SK-N-SH (cell line): ENCODE measurements at regions not wholly inside any gene's neighbourhood (a gene's known extent, or its start where the extent isn't known, plus 50 kb on each side); places are given as distances from the start of the nearest gene placed in this dataset.

Source experiments
- CTCF ChIA-PET: fragments of 300-600, 350-600 bp; formaldehyde crosslinking; extraction: SDS; loops from one replicate; lab custom pipeline; 2021; lab: Yijun Ruan, JAX
- POLR2A ChIA-PET: fragments of 350-600 bp; sonication (Branson Sonifier 250); formaldehyde crosslinking; extraction: SDS; loops from one replicate; lab custom pipeline; 2020; ENCODE audit warnings: antibody characterized with exemption, inconsistent platforms; lab: Yijun Ruan, JAX
- DNase-seq: peaks from one replicate; pipeline ENCODE4 v3.0.0; 2012
- H2AFZ ChIP-seq: fragments of 200-600 bp; sonication (generic); 2 replicates; pipeline ENCODE4 v1.8.1; 2016; ENCODE audit warnings: antibody characterized with exemption, mild to moderate bottlenecking, low read depth
- H3F3A ChIP-seq: fragments of 200-600 bp; sonication (generic); replicated peaks from 2 replicates; pipeline ENCODE3; 2016; ENCODE audit warnings: antibody characterized with exemption, mild to moderate bottlenecking; ENCODE audit not compliant: insufficient read depth
- H3K27ac ChIP-seq, 2 experiments: fragments of 200-500 bp in 1 of 2; fragments of 200-600 bp in 1 of 2; sonication (Bioruptor generic) in 1 of 2; sonication (generic), shearing (Covaris generic) in 1 of 2; 2 replicates each; pipeline versions ENCODE4 v1.5.1 to v1.6.1; 2014 to 2016; ENCODE audit warnings: low read depth in 2 of 2, inconsistent platforms in 1 of 2, low read length in 1 of 2, mild to moderate bottlenecking in 1 of 2, mixed read lengths in 1 of 2
- H3K27me3 ChIP-seq: fragments of 200-600 bp; sonication (generic), shearing (Covaris generic); 2 replicates; pipeline ENCODE4 v1.6.1; 2016; ENCODE audit warnings: mixed run types; ENCODE audit not compliant: insufficient read depth
- H3K36me3 ChIP-seq, 2 experiments: fragments of 200-500 bp in 1 of 2; fragments of 200-600 bp in 1 of 2; sonication (Bioruptor generic) in 1 of 2; sonication (generic) in 1 of 2; replicated peaks in 1 of 2; 2 replicates each; pipeline versions ENCODE3 to v1.5.1; 2014 to 2016; ENCODE audit warnings: low read length in 1 of 2, mild to moderate bottlenecking in 1 of 2; ENCODE audit not compliant: insufficient read depth in 2 of 2, control insufficient read depth in 1 of 2
- H3K4me1 ChIP-seq, 2 experiments: fragments of 200-500 bp in 1 of 2; fragments of 200-600 bp in 1 of 2; sonication (Bioruptor generic) in 1 of 2; sonication (generic), shearing (Covaris generic) in 1 of 2; 2 replicates each; pipeline versions ENCODE4 v1.5.1 to v1.6.1; 2014 to 2016; ENCODE audit warnings: low read depth in 1 of 2, low read length in 1 of 2, mixed run types in 1 of 2; ENCODE audit not compliant: insufficient read depth in 2 of 2, control insufficient read depth in 1 of 2
- H3K4me2 ChIP-seq: fragments of 200-600 bp; sonication (generic), shearing (Covaris generic); 2 replicates; pipeline ENCODE4 v1.6.1; 2017; ENCODE audit warnings: mixed run types
- H3K4me3 ChIP-seq, 2 experiments: fragments of 200-500 bp in 1 of 2; fragments of 200-600 bp in 1 of 2; sonication (Bioruptor generic) in 1 of 2; sonication (generic), shearing (Covaris generic) in 1 of 2; 2 replicates each; pipeline versions ENCODE4 v1.5.1 to v1.8.1; 2014 to 2016; ENCODE audit warnings: low read depth in 2 of 2, inconsistent platforms in 1 of 2, low read length in 1 of 2, mild to moderate bottlenecking in 1 of 2, mixed read lengths in 1 of 2, moderate library complexity in 1 of 2
- H3K79me2 ChIP-seq: fragments of 200-600 bp; sonication (generic); 2 replicates; pipeline ENCODE4 v1.8.1; 2017; ENCODE audit warnings: mild to moderate bottlenecking; ENCODE audit not compliant: insufficient read depth
- H3K9ac ChIP-seq: fragments of 200-600 bp; sonication (generic); 2 replicates; pipeline ENCODE4 v1.6.1; 2017; ENCODE audit warnings: mixed run types
- H3K9me2 ChIP-seq: fragments of 200-600 bp; sonication (generic); 2 replicates; pipeline ENCODE4 v1.6.1; 2017; ENCODE audit warnings: mixed run types
- H3K9me3 ChIP-seq: fragments of 200-600 bp; sonication (generic); 2 replicates; pipeline ENCODE4 v1.6.1; 2017; ENCODE audit warnings: mixed run types, mild to moderate bottlenecking, moderate library complexity
- H4K20me1 ChIP-seq: fragments of 200-600 bp; sonication (generic); 2 replicates; pipeline ENCODE4 v1.6.1; 2017; ENCODE audit warnings: mild to moderate bottlenecking, mixed run types; ENCODE audit not compliant: insufficient read depth
- CHD2 ChIP-seq: fragments of 150-350 bp; IDR thresholded peaks from 2 replicates; pipeline ENCODE4 v1.6.1; 2018; ENCODE audit warnings: low read length; ENCODE audit not compliant: partially characterized antibody
- ELF1 ChIP-seq: IDR thresholded peaks from 2 replicates; pipeline ENCODE4 v1.4.0; 2012
- EP300 ChIP-seq, 2 experiments: IDR thresholded peaks; 2 replicates each; pipeline versions ENCODE4 v1.4.0 to v1.6.1; 2012; ENCODE audit warnings: borderline replicate concordance in 1 of 2, low read depth in 1 of 2, low read length in 1 of 2
- FOSL2 ChIP-seq: IDR thresholded peaks from 2 replicates; pipeline ENCODE4 v1.4.0; 2012; ENCODE audit warnings: low read depth, mild to moderate bottlenecking, moderate library complexity, borderline replicate concordance
- FOXJ3 ChIP-seq: sonication (generic); formaldehyde crosslinking; IDR thresholded peaks from 2 replicates; pipeline ENCODE4 v1.5.1; 2020; ENCODE audit warnings: mild to moderate bottlenecking, missing genetic modification reagents
- FOXM1 ChIP-seq: IDR thresholded peaks from 2 replicates; pipeline ENCODE4 v1.4.0; 2012; ENCODE audit warnings: low read depth, mild to moderate bottlenecking
- GATA2 ChIP-seq: sonication (generic); formaldehyde crosslinking; IDR thresholded peaks from 2 replicates; pipeline ENCODE4 v1.5.0; 2020; ENCODE audit warnings: mild to moderate bottlenecking, missing genetic modification reagents
- IRF3 ChIP-seq: fragments of 150-350 bp; IDR thresholded peaks from 2 replicates; pipeline ENCODE4 v1.6.1; 2016; ENCODE audit warnings: mild to moderate bottlenecking, low read depth, low read length
- JUND ChIP-seq: IDR thresholded peaks from 2 replicates; pipeline ENCODE4 v1.4.0; 2012
- MEF2A ChIP-seq: IDR thresholded peaks from 2 replicates; pipeline ENCODE4 v1.4.0; 2012; ENCODE audit warnings: low read depth, borderline replicate concordance
- MXI1 ChIP-seq: IDR thresholded peaks from 2 replicates; pipeline ENCODE4 v1.6.1; 2012; ENCODE audit warnings: mild to moderate bottlenecking, low read depth, low read length, improper control_type of control experiment
- PBX3 ChIP-seq: IDR thresholded peaks from 2 replicates; pipeline ENCODE4; 2012
- RAD21 ChIP-seq: IDR thresholded peaks from 2 replicates; pipeline ENCODE4 v1.6.1; 2012; ENCODE audit warnings: mild to moderate bottlenecking, low read length
- RCOR1 ChIP-seq: fragments of 150-350 bp; IDR thresholded peaks from 2 replicates; pipeline ENCODE4 v1.6.1; 2017; ENCODE audit warnings: antibody characterized with exemption, low read length
- RXRA ChIP-seq: IDR thresholded peaks from 2 replicates; pipeline ENCODE4 v1.4.0; 2012; ENCODE audit warnings: low read depth, mild to moderate bottlenecking, borderline replicate concordance
- SMC3 ChIP-seq: IDR thresholded peaks from 2 replicates; pipeline ENCODE4 v1.6.1; 2012; ENCODE audit warnings: low read depth, low read length, improper control_type of control experiment
- TAF1 ChIP-seq: IDR thresholded peaks from 2 replicates; pipeline ENCODE4 v1.6.1; 2012; ENCODE audit warnings: low read depth, mild to moderate bottlenecking, low read length, moderate library complexity, borderline replicate concordance
- TEAD4 ChIP-seq: IDR thresholded peaks from 2 replicates; pipeline ENCODE4 v1.4.0; 2012; ENCODE audit warnings: mild to moderate bottlenecking, borderline replicate concordance; ENCODE audit not compliant: insufficient read depth
- YY1 ChIP-seq: IDR thresholded peaks from 2 replicates; pipeline ENCODE4 v1.4.0; 2012; ENCODE audit warnings: low read depth, mild to moderate bottlenecking
- WGBS: methylation state at CpG from one replicate; pipeline ENCODE4 v1.1.6; 2017; ENCODE audit warnings: low lambda C conversion rate; 5-methylcytosine and 5-hydroxymethylcytosine counted together
- TF ChIP-seq, protein P1 (sequence below): IDR thresholded peaks from 2 replicates; pipeline ENCODE4 v1.4.0; 2012; ENCODE audit warnings: low read depth
- TF ChIP-seq, protein P2 (sequence below): fragments of 150-350 bp; IDR thresholded peaks from 2 replicates; pipeline ENCODE4 v1.6.1; 2017; ENCODE audit warnings: antibody characterized with exemption, low read length, low read depth, borderline replicate concordance
- TF ChIP-seq, protein P3 (sequence below): IDR thresholded peaks from 2 replicates; pipeline ENCODE4 v1.6.1; 2012; ENCODE audit warnings: mild to moderate bottlenecking, low read depth, low read length, moderate library complexity

DNA sequence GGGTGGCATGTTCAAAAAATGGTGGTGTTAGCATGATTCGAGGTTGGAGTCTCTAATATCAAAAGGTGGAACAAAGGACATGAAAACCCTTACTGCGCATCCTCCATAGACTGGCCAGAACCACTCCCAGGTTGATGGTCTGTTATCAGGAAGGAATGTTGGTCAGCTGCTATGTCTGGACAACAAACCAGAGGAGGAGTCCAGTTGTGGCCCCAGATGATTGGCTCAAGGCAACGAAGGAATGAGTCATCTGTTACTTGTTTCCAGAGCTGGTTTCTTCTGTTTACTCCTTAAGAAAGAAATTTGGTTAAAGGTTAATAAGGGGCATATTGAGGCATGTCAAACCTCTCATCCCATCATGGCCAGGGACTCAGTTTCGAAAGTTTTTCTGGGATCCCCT, 56.8 kb upstream of the GRIA4 start:
- H3K4me2 ChIP-seq, result no peak overlapping the region
- H3K27ac ChIP-seq, result no peak overlapping the region
- H3K9me3 ChIP-seq, result no peaks in the 10 kb centered on the region
- H4K20me1 ChIP-seq, result no peaks in the 10 kb centered on the region
- H3K27me3 ChIP-seq, result no peaks in the 10 kb centered on the region
- H3F3A ChIP-seq, result no peaks in the 10 kb centered on the region
- H3K36me3 ChIP-seq, result no peaks in the 10 kb centered on the region
- WGBS, result 21% methylated on average over 4 of the region's 4 CpGs
- POLR2A ChIA-PET, result no interaction called here
- no peaks in the 10 kb centered on the region; a peak in 1 of 4 replicates for H3K4me1 ChIP-seq
- H3K9ac ChIP-seq, result no peak overlapping the region
- TF ChIP-seq RAD21 (no peak), MEF2A (no peak), RCOR1 (no peak), RXRA (no peak), TEAD4 (no peak), IRF3 (no peak), ELF1 (no peak), FOSL2 (no peak), EP300 (IDR thresholded peaks at IDR 0.05; ENCODE audit: borderline replicate concordance in 1 of 2, low read depth in 1 of 2, low read length in 1 of 2) (no peak), PBX3 (no peak), MXI1 (no peak), YY1 (no peak), FOXJ3 (no peak)
- TF ChIP-seq, protein P1, sequence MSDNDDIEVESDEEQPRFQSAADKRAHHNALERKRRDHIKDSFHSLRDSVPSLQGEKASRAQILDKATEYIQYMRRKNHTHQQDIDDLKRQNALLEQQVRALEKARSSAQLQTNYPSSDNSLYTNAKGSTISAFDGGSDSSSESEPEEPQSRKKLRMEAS, result no peak
- H3K4me3 ChIP-seq, result no peak overlapping the region
- H2AFZ ChIP-seq, result no peak overlapping the region
- CTCF ChIA-PET, result no interaction called here
- H3K9me2 ChIP-seq, result no peaks in the 10 kb centered on the region
- no peaks in the 10 kb centered on the region for H3K79me2 ChIP-seq
- no peak for DNase-seq

DNA sequence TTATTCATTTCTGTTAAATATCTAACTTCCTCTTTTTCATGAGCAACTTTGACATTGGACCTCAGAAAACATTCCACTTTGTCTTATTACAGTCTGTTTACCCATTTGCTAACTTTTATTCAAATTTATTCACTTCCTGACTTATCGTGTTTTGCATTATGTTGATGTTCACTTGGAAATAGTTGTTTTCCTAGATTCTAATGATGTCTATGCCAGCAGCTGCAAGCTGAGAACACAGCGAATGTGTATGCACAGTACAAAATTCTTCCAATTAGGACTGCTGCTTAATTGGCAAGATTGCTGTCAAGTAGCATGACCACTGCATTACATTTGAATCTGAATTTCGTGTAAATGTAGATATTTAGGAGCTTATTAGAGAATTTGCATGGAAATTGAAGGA, 61.5 kb upstream of the GRIA4 start:
- CTCF ChIA-PET, result interaction anchor here (1.4 kb wide), 1 partner anchor 315 kb away, joined by 4 read pairs; no protein-coding TSS in a partner anchor
- H3K27me3 ChIP-seq, result no peaks in the 10 kb centered on the region
- H3K4me1 ChIP-seq, result no peaks in the 10 kb centered on the region
- no peaks in the 10 kb centered on the region for H3K79me2 ChIP-seq
- no peak overlapping the region for H3K9ac ChIP-seq
- 36% methylated on average over 3 of the region's 3 CpGs for WGBS
- DNase-seq, result no peak
- no peaks in the 10 kb centered on the region for H3K9me2 ChIP-seq
- H3K36me3 ChIP-seq, result no peaks in the 10 kb centered on the region
- no peak overlapping the region for H3K27ac ChIP-seq
- H3F3A ChIP-seq, result no peaks in the 10 kb centered on the region
- H4K20me1 ChIP-seq, result no peaks in the 10 kb centered on the region
- H3K9me3 ChIP-seq, result no peaks in the 10 kb centered on the region
- H2AFZ ChIP-seq, result no peak overlapping the region
- H3K4me3 ChIP-seq, result no peak overlapping the region
- H3K4me2 ChIP-seq, result no peak overlapping the region
- POLR2A ChIA-PET, result no interaction called here
- TF ChIP-seq JUND (no peak), RXRA (no peak), SMC3 (no peak), TAF1 (no peak), FOXM1 (no peak), GATA2 (CRISPR knock-in tag) (no peak), CHD2 (no peak)
- TF ChIP-seq, protein P2, sequence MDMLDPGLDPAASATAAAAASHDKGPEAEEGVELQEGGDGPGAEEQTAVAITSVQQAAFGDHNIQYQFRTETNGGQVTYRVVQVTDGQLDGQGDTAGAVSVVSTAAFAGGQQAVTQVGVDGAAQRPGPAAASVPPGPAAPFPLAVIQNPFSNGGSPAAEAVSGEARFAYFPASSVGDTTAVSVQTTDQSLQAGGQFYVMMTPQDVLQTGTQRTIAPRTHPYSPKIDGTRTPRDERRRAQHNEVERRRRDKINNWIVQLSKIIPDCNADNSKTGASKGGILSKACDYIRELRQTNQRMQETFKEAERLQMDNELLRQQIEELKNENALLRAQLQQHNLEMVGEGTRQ, result no peak
- TF ChIP-seq, protein P3, sequence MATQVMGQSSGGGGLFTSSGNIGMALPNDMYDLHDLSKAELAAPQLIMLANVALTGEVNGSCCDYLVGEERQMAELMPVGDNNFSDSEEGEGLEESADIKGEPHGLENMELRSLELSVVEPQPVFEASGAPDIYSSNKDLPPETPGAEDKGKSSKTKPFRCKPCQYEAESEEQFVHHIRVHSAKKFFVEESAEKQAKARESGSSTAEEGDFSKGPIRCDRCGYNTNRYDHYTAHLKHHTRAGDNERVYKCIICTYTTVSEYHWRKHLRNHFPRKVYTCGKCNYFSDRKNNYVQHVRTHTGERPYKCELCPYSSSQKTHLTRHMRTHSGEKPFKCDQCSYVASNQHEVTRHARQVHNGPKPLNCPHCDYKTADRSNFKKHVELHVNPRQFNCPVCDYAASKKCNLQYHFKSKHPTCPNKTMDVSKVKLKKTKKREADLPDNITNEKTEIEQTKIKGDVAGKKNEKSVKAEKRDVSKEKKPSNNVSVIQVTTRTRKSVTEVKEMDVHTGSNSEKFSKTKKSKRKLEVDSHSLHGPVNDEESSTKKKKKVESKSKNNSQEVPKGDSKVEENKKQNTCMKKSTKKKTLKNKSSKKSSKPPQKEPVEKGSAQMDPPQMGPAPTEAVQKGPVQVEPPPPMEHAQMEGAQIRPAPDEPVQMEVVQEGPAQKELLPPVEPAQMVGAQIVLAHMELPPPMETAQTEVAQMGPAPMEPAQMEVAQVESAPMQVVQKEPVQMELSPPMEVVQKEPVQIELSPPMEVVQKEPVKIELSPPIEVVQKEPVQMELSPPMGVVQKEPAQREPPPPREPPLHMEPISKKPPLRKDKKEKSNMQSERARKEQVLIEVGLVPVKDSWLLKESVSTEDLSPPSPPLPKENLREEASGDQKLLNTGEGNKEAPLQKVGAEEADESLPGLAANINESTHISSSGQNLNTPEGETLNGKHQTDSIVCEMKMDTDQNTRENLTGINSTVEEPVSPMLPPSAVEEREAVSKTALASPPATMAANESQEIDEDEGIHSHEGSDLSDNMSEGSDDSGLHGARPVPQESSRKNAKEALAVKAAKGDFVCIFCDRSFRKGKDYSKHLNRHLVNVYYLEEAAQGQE, result no peak
